ENCODE measurements at regions not wholly inside any gene's neighbourhood (a gene's known extent, or its start where the extent isn't known, plus 50 kb on each side); places are given as distances from the start of the nearest gene placed in this dataset.

DNA sequence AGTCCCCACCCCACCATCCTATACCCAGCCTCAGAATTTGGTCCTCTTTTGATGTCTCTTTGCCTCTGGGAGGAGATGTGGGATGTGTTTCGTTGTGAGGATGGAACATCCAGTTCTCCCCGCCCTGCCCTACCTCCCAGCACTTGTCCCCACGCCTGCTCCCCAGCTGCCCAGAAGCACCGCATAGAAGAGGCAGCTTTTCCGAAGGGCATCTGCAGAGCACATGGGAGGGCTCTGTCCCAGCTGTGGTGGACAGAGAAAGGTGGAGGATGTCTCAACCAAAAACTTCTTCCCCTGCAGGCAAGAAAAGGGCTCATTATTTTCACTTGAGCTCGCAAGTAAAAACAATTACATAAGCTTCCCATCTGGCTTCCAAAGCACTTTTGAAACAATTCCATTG is 302.6 kb downstream of the PCNX1 start:
- intact Hi-C loops (cut with micrococcal nuclease), result no loop called here
- Histone ChIP-seq H3K4me3 (ENCODE audit: low read length) (no peak overlapping the region), H3K4me1 (ENCODE audit: insufficient read depth, low read length) (peaks cover 23% of the 10 kb centered on the region), H3K4me2 (ENCODE audit: low read length) (no peak overlapping the region), H2AFZ (ENCODE audit: low read length) (no peak overlapping the region), H3K9me2 (replicated peaks; ENCODE audit: low read length) (no peaks in the 10 kb centered on the region), H3K9ac (ENCODE audit: low read length) (no peak overlapping the region), H3K27ac (ENCODE audit: low read length) (no peak overlapping the region), H3F3A (ENCODE audit: low read length, unreplicated experiment) (no peaks in the 10 kb centered on the region), H4K20me1 (ENCODE audit: low read length) (no peaks in the 10 kb centered on the region), H3K27me3 (ENCODE audit: low read length) (no peaks in the 10 kb centered on the region), H3K9me3 (ENCODE audit: low read length) (no peaks in the 10 kb centered on the region), H3K79me2 (ENCODE audit: low read length) (no peaks in the 10 kb centered on the region), H3K36me3 (ENCODE audit: low read depth, low read length) (no peaks in the 10 kb centered on the region)
- ChIA-PET POLR2A (ENCODE audit: unreplicated experiment) (interaction anchor here (0.6 kb wide), 1 partner anchor 152 kb away, joined by 7 read pairs; no protein-coding TSS in a partner anchor), CTCF (no interaction called here)
- TF ChIP-seq, protein P1, sequence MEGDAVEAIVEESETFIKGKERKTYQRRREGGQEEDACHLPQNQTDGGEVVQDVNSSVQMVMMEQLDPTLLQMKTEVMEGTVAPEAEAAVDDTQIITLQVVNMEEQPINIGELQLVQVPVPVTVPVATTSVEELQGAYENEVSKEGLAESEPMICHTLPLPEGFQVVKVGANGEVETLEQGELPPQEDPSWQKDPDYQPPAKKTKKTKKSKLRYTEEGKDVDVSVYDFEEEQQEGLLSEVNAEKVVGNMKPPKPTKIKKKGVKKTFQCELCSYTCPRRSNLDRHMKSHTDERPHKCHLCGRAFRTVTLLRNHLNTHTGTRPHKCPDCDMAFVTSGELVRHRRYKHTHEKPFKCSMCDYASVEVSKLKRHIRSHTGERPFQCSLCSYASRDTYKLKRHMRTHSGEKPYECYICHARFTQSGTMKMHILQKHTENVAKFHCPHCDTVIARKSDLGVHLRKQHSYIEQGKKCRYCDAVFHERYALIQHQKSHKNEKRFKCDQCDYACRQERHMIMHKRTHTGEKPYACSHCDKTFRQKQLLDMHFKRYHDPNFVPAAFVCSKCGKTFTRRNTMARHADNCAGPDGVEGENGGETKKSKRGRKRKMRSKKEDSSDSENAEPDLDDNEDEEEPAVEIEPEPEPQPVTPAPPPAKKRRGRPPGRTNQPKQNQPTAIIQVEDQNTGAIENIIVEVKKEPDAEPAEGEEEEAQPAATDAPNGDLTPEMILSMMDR (conservative IDR thresholded peaks at IDR 0.05; ENCODE audit: low read depth, low read length), result no peak
- TF ChIP-seq EZH2 (IDR thresholded peaks at IDR 0.05; ENCODE audit: low read length, unreplicated experiment) (no peak), EZH2phosphoT487 (IDR thresholded peaks at IDR 0.05; ENCODE audit: borderline replicate concordance, low read length) (no peak)
- no TSS peak for BruUV-seq (replicated peaks)
- DNase-seq, result no peak
- no peak for ATAC-seq

DNA sequence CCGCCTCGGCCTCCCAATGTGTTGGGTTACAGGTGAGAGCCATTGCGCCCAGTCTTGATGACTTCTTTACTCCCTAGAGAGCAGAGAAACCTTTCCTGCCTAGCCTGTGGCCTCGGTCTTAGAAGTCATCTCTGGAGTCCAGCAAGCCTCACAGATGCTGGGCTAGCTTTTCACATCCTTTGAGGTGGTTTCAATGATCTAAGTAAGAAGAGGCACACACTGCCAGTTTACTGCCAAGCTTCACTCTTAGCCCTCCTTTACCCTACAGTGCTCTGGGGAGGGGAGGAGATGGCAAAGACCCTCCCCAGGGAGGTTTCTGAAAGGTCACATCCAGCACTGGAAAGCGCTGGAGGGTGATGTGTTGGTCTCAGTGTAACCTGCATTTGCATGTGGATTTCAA is 304.8 kb downstream of the PCNX1 start:
- intact Hi-C loops (cut with micrococcal nuclease), result no loop called here
- H2AFZ ChIP-seq (ENCODE audit: low read length), result no peak overlapping the region
- H3K27me3 ChIP-seq (ENCODE audit: low read length), result no peaks in the 10 kb centered on the region
- peaks cover 16% of the 10 kb centered on the region for H3K4me1 ChIP-seq (ENCODE audit: insufficient read depth, low read length)
- H3K79me2 ChIP-seq (ENCODE audit: low read length), result no peaks in the 10 kb centered on the region
- ChIA-PET POLR2A (ENCODE audit: unreplicated experiment) (no interaction called here), CTCF (no interaction called here)
- DNase-seq, result no peak
- H3K4me3 ChIP-seq (ENCODE audit: low read length), result no peak overlapping the region
- no peak for ATAC-seq
- H3K9ac ChIP-seq (ENCODE audit: low read length), result no peak overlapping the region
- no peaks in the 10 kb centered on the region for H3F3A ChIP-seq (ENCODE audit: low read length, unreplicated experiment)
- no peaks in the 10 kb centered on the region for H3K9me2 ChIP-seq (replicated peaks; ENCODE audit: low read length)
- no peak for TF ChIP-seq EZH2 (IDR thresholded peaks at IDR 0.05; ENCODE audit: low read length, unreplicated experiment)
- TF ChIP-seq EZH2phosphoT487 (IDR thresholded peaks at IDR 0.05; ENCODE audit: borderline replicate concordance, low read length), result no peak
- TF ChIP-seq, protein P1 (conservative IDR thresholded peaks at IDR 0.05; ENCODE audit: low read depth, low read length), result no peak
- no peaks in the 10 kb centered on the region for H3K9me3 ChIP-seq (ENCODE audit: low read length)
- H3K4me2 ChIP-seq (ENCODE audit: low read length), result no peak overlapping the region
- H4K20me1 ChIP-seq (ENCODE audit: low read length), result no peaks in the 10 kb centered on the region
- H3K36me3 ChIP-seq (ENCODE audit: low read depth, low read length), result no peaks in the 10 kb centered on the region
- BruUV-seq (replicated peaks), result no TSS peak
- H3K27ac ChIP-seq (ENCODE audit: low read length), result no peak overlapping the region

GRCh38 chr14:71212683-71213107 is 305.4 kb downstream of the PCNX1 start:
- no peak overlapping the region for H3K9ac ChIP-seq (ENCODE audit: low read length)
- CTCF ChIA-PET, result no interaction called here
- H3K9me3 ChIP-seq (ENCODE audit: low read length), result no peaks in the 10 kb centered on the region
- no peaks in the 10 kb centered on the region for H3K79me2 ChIP-seq (ENCODE audit: low read length)
- H3K27ac ChIP-seq (ENCODE audit: low read length), result no peak overlapping the region
- H3K4me2 ChIP-seq (ENCODE audit: low read length), result no peak overlapping the region
- intact Hi-C loops (cut with micrococcal nuclease), result no loop called here
- H4K20me1 ChIP-seq (ENCODE audit: low read length), result no peaks in the 10 kb centered on the region
- ATAC-seq (no peak), DNase-seq (no peak)
- no peaks in the 10 kb centered on the region for H3K36me3 ChIP-seq (ENCODE audit: low read depth, low read length)
- no peaks in the 10 kb centered on the region for H3K27me3 ChIP-seq (ENCODE audit: low read length)
- no peak overlapping the region for H3K4me3 ChIP-seq (ENCODE audit: low read length)
- TF ChIP-seq EZH2 (IDR thresholded peaks at IDR 0.05; ENCODE audit: low read length, unreplicated experiment) (no peak), EZH2phosphoT487 (IDR thresholded peaks at IDR 0.05; ENCODE audit: borderline replicate concordance, low read length) (no peak)
- TF ChIP-seq, protein P1 (conservative IDR thresholded peaks at IDR 0.05; ENCODE audit: low read depth, low read length), result no peak
- H3F3A ChIP-seq (ENCODE audit: low read length, unreplicated experiment), result no peaks in the 10 kb centered on the region
- POLR2A ChIA-PET (ENCODE audit: unreplicated experiment), result no interaction called here
- no peak overlapping the region for H2AFZ ChIP-seq (ENCODE audit: low read length)
- no TSS peak for BruUV-seq (replicated peaks)
- peaks cover 13% of the 10 kb centered on the region for H3K4me1 ChIP-seq (ENCODE audit: insufficient read depth, low read length)
- no peaks in the 10 kb centered on the region for H3K9me2 ChIP-seq (replicated peaks; ENCODE audit: low read length)
